GM04503 (cell line): ENCODE measurements at regions not wholly inside any gene's neighbourhood (a gene's known extent, or its start where the extent isn't known, plus 50 kb on each side); places are given as distances from the start of the nearest gene placed in this dataset.
A peak's percentile ranks its signal among the peaks of the same experiment; 100 is the strongest.

ENCODE experiments used
- DNase-seq: peaks from one replicate; pipeline ENCODE4 v3.0.0-alpha.2; 2012; ENCODE audit warnings: low read depth

DNA sequence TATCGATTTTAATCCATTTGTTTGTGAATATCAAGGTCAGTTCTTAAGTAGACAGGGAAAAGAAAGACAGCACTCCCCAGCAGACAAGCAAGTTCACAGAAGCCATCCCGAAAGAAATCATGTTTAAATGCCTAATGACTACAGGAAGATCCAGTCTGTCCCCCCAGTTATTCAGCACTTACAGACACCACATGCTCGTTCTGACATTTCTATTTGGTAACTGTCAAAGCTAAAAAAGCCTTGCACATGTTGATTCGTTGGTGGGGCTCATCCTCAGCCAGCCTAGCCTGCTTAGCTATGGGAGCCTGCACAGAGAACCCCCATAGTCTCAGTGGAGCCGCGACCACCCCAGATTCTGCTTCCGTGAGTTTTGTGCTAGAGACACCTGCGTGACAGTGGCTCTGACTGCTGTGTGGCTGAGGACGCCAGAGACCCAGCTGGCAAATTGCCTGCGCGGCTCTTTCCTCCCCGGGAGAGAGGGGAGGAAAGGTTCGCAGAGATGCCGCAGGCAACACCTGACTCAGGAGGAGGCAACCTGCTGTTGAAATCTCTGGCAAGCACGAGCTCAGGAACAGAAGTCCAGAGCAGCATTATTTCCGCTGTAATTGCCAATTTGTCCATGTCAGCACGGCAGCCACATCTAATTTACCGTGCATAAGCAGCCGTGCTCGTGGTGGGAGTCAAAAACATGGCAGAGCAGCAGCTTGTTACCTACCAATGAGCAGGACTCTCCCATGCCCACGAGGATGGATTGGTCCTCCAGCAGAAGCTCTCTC lies 194.2 kb downstream of the GPAM start:
- no peak for DNase-seq

DNA sequence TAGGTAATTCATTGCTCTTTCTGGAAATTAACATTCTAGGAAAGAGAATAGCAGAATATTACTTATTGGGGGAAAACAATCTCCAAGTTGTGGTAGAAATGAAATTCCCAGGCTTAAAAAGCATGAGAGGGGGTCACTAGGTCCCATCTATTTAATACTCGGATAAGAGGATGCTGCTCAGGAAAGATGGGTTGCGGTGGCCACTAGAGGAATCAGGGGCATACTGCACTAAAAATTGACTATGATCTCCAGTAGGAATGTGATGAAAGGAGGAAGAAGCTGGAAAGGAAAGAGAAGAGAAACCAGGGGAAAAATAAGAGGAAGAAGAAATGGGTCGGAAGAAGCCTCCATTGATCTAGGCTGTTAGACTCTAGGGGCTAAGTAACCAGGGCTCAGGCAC lies 192.8 kb downstream of the GPAM start:
- DNase-seq = no peak

DNA sequence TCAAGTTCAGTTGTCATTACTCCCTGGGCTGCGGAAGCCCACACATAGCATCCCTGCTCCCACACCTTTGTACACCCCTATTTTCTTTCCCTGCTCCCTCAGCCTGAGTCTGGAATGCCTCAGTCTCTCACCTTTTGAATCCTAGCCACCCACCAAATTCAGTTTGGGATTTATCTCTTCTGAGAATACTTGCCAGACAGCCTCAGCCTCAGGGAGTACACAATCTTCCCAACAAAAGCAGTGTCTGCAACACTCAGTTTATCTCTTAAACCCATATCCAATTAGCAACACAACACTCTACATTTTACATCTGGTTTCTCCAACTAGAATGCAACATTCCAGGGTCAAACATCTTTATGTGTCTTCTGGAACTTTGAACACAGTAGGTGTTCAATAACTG lies 190.2 kb downstream of the GPAM start:
- DNase-seq = no peak

DNA sequence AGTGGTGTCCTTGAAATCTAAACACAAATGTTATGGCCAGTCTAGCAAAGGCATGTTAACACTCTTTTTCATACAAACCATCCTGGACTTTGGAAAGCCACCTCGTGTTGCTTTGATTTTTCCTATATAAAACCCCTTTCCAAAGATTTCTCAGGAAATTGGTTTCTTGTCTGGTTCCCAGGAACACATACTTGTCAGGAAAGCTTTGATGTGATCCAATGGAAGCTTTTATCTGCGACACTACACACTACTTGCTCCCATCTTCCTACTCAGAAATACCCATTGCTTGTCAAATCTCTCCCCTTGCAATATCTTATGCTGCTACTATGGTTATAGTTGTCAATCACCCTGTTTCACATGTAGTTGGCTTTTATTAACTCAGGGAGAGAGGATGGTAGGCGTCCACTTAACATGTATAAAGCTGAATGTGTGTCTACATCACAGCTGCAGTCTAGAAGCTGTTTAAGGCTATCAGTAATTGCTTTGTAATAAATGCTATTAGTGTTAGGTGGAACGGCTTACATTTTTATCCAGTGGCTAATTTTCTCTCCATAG lies 189.6 kb downstream of the GPAM start:
- no peak for DNase-seq

DNA sequence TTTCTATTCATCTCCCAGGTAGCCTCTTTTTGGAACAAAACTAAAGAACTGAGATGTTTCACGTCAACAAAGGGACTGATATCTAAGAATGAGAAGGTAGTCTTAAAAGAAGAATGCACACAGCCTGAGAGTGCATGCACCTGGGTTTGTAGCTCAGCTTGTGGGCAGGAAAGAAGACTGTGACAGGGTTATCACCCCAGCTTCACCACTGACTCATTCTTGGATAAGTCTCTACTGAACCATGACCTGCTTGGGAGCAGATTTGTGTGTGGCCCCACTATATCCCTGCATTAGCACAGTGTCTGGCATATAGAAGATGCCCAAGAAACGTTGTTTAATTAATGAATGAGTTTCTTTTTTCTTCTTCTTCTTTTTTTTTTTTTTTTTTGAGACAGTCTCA lies 187.5 kb downstream of the GPAM start:
- DNase-seq = no peak

DNA sequence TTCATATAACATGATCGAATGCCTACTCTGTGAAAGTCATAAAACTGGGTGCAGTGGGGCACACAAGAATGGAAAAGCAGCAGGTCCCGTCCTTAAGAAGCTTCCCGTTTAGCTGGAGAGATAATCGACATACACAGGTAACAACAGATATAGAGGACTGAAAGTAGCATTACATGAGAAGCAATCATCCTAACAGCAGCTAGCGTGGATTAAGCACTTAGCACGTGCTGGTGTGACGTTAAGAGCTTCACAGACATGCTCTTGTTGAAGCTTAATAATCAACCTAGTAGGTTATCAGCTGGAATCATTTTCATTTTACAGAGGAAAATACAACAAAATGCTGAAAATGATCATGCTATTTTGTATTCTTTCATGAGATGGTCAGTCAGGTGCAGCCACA lies 184.8 kb downstream of the GPAM start:
- DNase-seq = no peak

DNA sequence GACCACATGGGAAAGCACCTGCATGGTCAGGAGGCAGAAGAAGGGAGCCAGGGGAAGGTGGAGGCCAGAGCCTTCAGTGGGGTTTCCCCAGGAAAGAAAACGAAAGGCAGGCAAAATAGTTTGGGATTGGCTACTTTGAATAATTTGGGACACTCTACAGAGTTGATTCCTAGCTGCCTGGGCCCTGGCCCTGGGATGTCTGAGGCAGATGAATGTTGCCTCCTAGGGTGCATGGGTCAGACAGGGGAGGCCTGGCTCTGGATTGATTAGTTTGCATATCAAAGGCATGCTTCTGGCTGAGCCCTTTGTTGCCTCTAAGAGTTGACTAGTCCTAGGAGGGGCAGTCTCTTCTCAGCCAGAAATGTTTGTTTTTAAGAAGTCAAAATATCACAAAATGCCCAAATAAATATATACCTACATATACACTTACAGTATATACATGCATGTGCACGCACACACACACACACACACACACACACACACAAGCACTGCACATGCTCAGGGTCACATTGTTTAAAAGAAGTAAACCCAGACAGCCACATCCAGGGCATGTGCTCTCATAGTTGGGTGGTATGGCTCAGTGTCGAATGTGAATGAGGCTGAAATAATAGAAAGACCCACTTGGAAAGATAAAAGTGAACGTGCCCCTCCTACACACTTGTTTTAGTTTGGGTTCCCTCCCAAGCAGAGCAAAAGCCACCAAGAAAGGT lies 184.2 kb downstream of the GPAM start:
- no peak for DNase-seq

DNA sequence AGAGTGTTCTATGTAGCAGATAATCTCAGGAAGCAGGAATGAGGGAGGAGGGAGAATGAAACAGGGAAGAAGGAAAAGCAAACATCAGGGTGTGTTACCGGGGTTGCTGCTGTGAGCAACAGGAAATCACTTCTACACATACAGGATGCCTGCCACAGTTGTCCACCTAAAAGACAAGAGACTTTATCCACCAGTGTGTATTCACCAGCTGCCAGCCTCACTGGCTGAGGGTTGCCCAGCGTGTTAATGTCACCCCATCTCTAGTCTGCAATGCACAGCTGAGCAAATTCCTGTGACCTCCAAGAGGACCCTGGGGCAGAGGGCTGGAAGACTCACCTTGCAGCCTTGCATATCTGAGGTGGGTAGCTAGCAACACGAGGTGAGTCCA lies 183.7 kb downstream of the GPAM start:
- DNase-seq = no peak

DNA sequence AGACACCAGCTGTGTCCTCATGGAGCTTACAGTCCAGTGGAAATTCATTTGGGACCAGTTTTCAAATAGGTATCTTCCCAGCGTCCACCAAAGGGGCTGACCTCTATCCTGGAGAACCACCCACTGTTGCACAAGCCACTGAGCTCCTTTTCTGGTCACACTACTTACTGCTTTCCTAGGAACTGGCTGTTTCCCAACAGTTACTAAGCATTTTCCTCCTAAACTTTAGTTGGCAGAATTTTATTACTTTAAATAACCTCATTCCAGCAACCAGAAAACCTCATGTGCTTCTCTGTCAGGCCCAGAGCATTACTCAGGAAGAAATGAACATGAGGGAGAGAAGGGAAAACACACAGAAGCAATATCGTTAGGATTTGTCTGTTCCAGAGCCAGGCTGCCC lies 183.1 kb downstream of the GPAM start:
- DNase-seq = peak; percentile 31

DNA sequence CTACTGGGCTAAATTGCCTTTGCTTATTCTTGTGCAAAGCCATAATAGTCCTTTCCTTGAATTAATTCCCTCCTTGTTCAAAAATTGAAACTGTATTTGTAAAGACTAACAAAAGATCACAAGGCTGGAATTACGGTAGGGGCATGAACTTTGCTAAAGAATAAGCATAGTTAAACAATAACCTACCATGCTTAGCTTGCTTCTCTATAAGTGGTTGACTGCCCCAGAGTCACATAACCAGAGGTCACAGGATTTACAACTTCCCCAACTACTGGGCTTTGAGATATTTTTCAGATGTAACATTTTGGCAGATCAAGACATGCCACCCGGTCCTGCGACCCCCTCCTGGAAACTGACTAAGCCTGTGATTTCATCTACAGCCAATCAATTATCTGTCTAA lies 181.4 kb downstream of the GPAM start:
- DNase-seq = no peak

DNA sequence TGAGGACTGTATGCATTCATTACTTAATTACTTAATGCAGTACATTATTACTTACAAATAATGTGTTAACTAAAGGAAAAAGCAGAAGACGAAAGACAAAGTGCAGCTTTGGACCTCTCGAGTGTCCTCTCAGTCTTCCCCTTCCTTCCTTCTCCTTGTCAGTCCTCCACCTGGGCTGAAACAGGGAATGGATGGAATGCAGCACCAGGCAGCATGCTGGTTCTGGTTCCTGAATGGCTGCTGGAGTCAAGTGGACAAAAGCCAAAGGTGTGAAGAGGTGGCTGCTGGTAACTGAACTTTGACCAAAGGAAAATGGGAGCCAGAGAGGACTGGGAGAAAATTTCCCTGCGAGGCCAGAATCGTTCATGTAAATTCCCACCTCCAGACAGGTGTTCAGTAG lies 179.5 kb downstream of the GPAM start:
- DNase-seq = no peak

DNA sequence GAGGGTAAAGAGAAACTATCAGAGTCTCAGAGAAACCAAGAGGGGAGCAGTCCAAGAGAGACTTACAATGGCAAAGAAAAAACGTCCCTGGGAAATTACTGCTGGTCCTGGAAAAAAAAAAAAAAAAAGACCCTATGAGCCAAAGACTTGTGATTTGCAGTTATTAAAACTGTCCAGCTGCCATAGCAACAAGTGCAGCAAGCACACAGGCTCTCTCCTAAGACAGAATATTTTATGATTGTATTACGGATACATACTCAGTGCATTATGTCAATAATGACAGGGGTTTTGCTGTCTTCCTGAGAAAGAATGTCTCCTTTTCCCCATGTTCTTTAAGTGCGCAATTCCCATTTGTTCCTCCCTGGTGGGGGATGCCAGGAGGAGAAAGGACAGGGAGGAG lies 178.5 kb downstream of the GPAM start:
- no peak for DNase-seq

DNA sequence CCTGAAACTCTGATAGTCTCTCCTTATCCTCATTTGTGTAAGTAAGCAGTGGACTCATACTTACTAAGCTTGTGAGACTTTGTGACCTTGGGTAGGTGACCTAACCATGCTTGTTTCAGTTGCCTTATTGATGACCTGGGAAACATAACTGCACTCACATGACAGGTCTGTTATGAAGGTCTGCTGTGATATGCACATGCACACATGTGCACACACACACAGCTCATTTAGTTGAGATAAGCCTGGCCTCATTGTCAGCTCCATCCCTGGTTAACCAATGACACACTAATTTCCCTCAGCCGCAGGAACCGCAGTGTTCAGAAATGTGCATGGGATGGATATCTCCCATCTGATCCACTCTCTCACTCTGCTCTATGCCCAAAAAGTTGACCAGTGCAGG lies 177.2 kb downstream of the GPAM start:
- no peak for DNase-seq

DNA sequence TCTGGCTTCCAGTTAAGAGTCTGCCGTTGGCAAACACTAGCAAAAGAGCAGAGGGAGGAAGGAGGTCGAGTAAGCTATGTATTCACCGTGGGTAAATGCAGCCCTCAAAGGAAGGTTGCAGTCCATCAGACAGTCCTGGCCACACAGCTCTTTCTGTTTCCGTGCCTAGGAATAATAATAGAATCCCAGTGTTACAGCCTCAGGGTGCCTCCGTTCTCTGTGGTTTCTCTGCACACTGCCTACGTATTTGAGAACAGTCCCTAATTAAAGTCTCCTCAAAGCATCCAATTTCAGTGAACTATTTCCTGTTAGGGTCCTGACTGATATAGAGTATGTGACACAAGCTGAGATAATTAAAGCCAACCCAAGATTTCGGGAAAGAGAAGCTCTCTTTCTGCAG lies 176.7 kb downstream of the GPAM start:
- no peak for DNase-seq

DNA sequence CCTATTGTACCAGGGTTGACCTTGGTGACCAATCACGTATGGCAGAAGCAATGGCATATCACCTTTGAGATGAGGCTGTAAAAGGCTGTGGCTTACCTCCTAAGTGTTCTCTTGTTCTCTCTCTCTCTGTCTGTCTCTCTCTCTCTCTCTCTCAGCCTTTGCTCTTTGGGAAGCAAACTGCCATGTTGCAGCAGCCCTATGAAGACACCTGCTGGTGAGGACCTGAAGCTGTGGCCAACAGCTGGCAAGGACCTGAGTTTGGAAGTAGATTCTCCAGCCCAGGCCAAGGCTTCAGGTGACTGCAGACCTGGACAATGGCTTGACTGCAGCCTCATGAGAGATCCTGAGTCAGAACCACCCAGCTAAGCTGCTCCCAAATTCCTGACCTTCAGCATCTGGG lies 161.4 kb downstream of the GPAM start:
- DNase-seq = no peak

DNA sequence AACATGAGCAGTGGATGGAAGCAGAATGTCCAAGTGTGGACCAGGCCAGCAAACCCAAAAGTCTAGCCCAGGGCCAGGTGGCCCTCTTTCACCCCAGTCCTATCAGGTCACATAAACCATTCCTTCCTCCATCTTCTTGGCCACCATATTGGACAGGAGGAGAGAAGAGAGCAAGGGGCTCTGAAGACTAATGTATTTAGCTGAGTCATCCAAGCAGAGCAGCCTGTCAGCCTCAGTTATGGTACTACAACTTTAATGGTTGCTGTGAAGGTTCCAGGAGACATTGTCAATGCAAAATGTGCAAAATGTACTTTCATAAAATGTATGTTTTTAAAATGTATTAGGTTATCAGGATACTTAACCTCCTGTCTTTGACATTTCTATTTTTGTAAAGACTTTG lies 159.5 kb downstream of the GPAM start:
- no peak for DNase-seq

DNA sequence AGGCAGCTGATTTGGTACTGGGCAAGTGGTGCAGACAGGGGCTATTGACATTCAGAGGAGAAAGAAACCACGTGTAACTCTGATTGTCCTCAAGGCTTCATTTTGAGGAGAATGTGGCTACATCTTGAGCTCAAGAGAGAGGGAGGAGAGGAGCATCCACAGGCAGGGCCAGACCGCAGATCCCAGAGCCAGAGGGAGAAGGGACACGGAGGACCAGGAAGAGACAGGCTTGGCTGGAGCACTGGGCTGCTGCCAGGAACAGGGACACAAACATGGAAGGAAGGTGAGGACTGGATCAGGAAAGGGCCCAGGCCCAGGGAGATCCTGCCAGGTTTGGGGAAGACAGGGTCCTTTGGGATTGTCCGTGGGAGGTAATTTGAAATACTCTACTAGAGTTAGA lies 158.3 kb downstream of the GPAM start:
- no peak for DNase-seq

DNA sequence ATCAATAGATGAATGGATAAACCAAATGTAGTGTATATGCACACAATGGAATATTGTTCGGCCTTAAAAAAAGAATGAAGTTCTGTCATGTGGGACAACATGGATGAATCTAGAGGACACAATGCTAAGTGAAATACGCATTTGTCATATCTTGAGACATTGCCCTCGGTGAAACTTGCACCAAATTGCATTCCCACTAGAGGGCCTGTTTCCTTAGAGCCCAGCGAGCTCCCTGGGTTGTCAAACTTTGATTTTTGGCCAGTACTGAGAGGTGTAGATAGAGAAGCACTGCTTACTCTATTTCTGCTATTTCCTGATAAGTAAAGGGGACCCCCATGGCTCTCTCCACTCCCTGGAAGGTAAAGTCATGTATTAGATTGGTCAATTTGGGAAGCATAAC lies 157.1 kb downstream of the GPAM start:
- no peak for DNase-seq

DNA sequence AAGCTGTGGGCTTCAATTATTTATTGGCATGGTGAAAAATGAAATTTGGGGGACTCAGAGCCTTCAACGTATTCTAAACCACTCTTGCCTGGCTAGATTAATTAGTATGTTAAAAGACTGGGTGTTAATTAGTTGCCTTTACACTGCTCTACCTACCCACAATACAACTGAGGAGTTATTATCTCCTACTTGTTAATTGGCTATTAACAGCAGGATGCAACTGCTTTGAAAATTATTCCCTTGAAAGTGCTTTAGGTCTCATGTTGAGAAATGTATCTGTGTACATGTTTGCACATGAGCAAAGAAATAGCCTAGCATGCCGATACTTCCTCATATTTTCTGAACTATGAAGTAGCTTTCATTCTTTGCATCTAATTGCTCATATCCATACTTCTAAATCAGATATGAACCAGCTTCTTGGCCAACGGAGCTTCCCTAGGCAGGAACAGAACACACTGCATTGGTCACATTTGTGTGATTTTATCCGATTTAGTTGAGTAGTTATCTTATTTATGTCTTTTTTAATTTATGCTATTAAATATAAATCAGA lies 155.8 kb downstream of the GPAM start:
- DNase-seq = no peak

DNA sequence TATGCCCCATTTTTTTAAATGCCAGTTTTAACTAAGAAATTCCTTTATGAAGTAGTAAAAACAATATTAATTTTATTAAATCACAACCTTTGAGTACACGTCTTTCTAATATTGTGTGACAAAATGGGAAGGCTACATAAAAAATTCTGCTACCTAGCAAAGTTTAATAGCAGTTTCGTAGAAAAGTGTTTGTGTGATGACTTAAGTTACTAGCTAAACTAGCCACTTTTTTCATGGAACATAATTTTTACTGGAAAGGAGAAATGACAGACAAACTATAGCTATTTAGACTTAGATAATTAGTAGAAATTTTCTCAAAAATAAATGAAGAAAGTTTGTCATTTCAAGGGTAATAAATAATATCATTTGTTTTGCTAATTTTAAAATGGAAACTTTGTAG lies 153.1 kb downstream of the GPAM start:
- no peak for DNase-seq

DNA sequence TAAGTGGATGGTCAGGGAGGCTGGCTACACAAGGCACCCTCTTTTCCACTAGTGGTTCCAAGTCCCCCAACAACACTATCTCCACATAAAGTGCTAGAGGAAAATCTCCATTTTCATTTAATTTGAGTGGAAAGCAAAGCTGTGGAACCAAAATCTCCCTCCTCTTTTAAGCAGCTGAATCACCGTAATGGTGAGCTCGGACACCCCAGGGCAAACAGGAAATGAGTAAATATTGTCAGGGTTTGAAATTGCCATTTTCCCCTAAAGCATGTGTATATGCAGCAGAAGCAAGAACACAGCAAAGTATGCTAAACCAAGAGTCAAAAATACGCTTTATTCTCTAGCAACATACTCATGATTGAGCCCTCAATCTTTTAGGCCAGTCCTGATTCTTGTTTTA lies 143.7 kb downstream of the GPAM start:
- DNase-seq = no peak

DNA sequence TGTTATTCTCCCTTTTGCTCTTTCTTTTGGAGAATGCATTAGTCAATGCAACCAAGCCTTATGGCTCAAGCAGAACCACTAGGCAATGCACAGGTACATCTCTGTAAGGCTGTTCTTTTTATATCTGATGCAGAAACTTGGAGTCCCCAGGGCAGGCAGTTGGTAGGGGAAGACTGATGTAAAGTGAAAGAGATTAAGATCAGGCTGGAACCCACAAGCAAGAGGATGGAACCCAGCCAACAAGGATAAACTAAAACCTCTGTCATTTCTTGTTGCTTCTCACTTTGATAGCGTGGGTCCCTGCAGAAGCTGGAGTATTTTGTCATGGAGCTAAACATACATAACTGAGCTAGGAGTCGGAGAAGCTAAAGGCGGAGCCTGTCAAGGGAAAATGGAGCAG lies 142.9 kb downstream of the GPAM start:
- no peak for DNase-seq

DNA sequence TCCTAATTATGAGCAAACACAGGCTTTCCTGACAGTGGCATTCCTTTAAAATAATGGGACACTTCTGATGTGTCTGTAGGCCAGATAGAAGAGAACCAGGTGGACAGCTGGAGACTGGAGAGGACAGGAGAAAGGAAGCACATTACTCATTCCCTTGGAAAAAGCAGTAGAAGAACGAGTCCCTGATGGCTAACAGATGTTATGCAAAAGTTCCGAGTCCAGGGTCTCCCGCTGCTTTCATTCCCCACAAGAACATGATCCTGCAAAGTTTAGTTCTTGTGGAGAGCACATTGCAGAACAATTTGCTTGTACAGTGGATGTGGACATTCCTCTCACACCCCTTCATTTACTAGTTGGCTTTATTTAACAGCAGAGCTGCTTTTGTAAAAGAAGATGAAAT lies 137.6 kb downstream of the GPAM start:
- DNase-seq = no peak
